ENCODE measurements at regions not wholly inside any gene's neighbourhood (a gene's known extent, or its start where the extent isn't known, plus 50 kb on each side); places are given as distances from the start of the nearest gene placed in this dataset.

DNA sequence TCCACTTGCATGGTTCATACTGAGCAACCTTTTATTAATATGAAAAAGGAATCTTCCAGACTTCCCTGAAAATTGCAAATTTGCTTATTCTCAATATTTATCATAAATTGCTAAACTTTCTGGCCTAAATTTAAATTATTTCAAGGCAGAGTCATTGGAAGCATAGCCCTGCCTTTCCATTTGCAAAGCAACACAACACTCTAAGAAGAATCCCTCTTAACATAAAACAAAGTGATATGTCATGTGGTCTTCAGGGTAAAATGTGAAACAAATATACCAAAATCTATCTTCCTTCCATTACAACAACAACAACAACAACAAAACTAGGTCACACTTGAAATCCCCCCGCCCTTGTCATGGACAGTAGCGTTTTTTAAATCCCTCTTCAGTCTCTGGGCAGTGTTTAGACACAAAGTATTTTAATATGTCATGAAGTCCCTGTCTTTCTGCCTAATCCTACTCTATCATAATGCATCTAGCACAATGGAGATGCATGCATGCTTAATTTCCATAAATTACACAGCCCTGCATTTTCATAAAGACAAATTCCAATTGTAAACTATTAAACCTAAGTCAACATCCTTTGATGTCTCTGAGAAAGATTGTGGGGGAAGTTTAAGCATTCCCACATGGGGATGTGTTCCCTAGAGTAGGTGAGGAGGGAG lies 668.9 kb upstream of the LCORL start:
- TF ChIP-seq REST (IDR thresholded peaks at IDR 0.05; ENCODE audit: low read depth, low read length) (no peak), KLF5 (IDR thresholded peaks at IDR 0.05; ENCODE audit: partially characterized antibody) (no peak), CHD2 (IDR thresholded peaks at IDR 0.05; ENCODE audit: borderline replicate concordance, low read depth, low read length) (no peak), CHD1 (IDR thresholded peaks at IDR 0.05; ENCODE audit: low read depth, low read length) (no peak), SKIL (IDR thresholded peaks at IDR 0.05; ENCODE audit: low read depth, poor library complexity, severe bottlenecking) (no peak), FOXK2 (IDR thresholded peaks at IDR 0.05) (no peak), SPI1 (IDR thresholded peaks at IDR 0.05; ENCODE audit: borderline replicate concordance, insufficient read depth, low read depth, low read length) (no peak), RFX5 (IDR thresholded peaks at IDR 0.05; ENCODE audit: low read depth, low read length) (no peak), ZNF384 (IDR thresholded peaks at IDR 0.05; ENCODE audit: borderline replicate concordance, low read depth, low read length) (no peak), ZNF274 (IDR thresholded peaks at IDR 0.05; ENCODE audit: insufficient read depth, insufficient read length) (no peak), E4F1 (IDR thresholded peaks at IDR 0.05; ENCODE audit: borderline replicate concordance, partially characterized antibody) (no peak)
- TF ChIP-seq, protein P1, sequence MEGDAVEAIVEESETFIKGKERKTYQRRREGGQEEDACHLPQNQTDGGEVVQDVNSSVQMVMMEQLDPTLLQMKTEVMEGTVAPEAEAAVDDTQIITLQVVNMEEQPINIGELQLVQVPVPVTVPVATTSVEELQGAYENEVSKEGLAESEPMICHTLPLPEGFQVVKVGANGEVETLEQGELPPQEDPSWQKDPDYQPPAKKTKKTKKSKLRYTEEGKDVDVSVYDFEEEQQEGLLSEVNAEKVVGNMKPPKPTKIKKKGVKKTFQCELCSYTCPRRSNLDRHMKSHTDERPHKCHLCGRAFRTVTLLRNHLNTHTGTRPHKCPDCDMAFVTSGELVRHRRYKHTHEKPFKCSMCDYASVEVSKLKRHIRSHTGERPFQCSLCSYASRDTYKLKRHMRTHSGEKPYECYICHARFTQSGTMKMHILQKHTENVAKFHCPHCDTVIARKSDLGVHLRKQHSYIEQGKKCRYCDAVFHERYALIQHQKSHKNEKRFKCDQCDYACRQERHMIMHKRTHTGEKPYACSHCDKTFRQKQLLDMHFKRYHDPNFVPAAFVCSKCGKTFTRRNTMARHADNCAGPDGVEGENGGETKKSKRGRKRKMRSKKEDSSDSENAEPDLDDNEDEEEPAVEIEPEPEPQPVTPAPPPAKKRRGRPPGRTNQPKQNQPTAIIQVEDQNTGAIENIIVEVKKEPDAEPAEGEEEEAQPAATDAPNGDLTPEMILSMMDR (IDR thresholded peaks at IDR 0.05 in 2 of 3, conservative IDR thresholded peaks at IDR 0.05 in 1 of 3; ENCODE audit: control insufficient read depth in 2 of 3, extremely low read depth in 1 of 3, insufficient read depth in 1 of 3, low read depth in 3 of 3, low read length in 3 of 3), result no peak

Measured in GM12878 (cell line).